ENCODE measurements at regions not wholly inside any gene's neighbourhood (a gene's known extent, or its start where the extent isn't known, plus 50 kb on each side); places are given as distances from the start of the nearest gene placed in this dataset.

- TF ChIP-seq CTCF (IDR thresholded peaks at IDR 0.05; ENCODE audit: insufficient read depth, low read length, poor library complexity, severe bottlenecking) (no peak), EZH2phosphoT487 (conservative IDR thresholded peaks at IDR 0.05; ENCODE audit: low read length) (no peak)
- no peak overlapping the region for H3K27ac ChIP-seq (ENCODE audit: low read depth, low read length)
- no peaks in the 10 kb centered on the region for H3F3A ChIP-seq (ENCODE audit: insufficient read depth)
These were observed 390.4 kb upstream of the VRK2 start for GRCh38 chr2:57656198-57656597.

GRCh38 chr2:57669570-57669969, 377.0 kb upstream of the VRK2 start:
- Histone ChIP-seq H3K27ac (ENCODE audit: low read depth, low read length) (no peak overlapping the region), H3K4me2 (ENCODE audit: low read depth, low read length, poor library complexity, severe bottlenecking) (no peak overlapping the region), H3K36me3 (ENCODE audit: low read length) (no peaks in the 10 kb centered on the region), H3K27me3 (ENCODE audit: low read length) (no peaks in the 10 kb centered on the region), H3K9me3 (ENCODE audit: insufficient read depth, low read length) (no peaks in the 10 kb centered on the region), H3F3A (ENCODE audit: insufficient read depth) (no peaks in the 10 kb centered on the region), H2AFZ (ENCODE audit: low read depth, low read length, severe bottlenecking) (no peak overlapping the region), H4K20me1 (ENCODE audit: low read depth, low read length) (no peaks in the 10 kb centered on the region), H3K79me2 (ENCODE audit: insufficient read depth, low read length) (no peaks in the 10 kb centered on the region), H3K4me3 (ENCODE audit: insufficient read depth, low read length, poor library complexity, severe bottlenecking) (no peak overlapping the region), H3K9ac (ENCODE audit: low read length) (no peak overlapping the region), H3K9me2 (replicated peaks; ENCODE audit: insufficient read depth, low read length) (no peaks in the 10 kb centered on the region)
- TF ChIP-seq CTCF (IDR thresholded peaks at IDR 0.05; ENCODE audit: insufficient read depth, low read length, poor library complexity, severe bottlenecking) = no peak
- no peak for TF ChIP-seq EZH2phosphoT487 (conservative IDR thresholded peaks at IDR 0.05; ENCODE audit: low read length)

More at GRCh38 chr2:57656198-57656597, 390.4 kb upstream of the VRK2 start:
- Histone ChIP-seq H4K20me1 (ENCODE audit: low read depth, low read length) (no peaks in the 10 kb centered on the region), H3K27me3 (ENCODE audit: low read length) (no peaks in the 10 kb centered on the region), H3K36me3 (ENCODE audit: low read length) (no peaks in the 10 kb centered on the region; the same call in 1 of the 2 replicates), H3K9me2 (replicated peaks; ENCODE audit: insufficient read depth, low read length) (no peaks in the 10 kb centered on the region; the same call in 1 of the 2 replicates), H3K4me2 (ENCODE audit: low read depth, low read length, poor library complexity, severe bottlenecking) (no peak overlapping the region), H3K79me2 (ENCODE audit: insufficient read depth, low read length) (no peaks in the 10 kb centered on the region), H3K9me3 (ENCODE audit: insufficient read depth, low read length) (0 out of 2 replicates have a peak, but pooled peaks cover 6% of the 10 kb centered on the region), H3K9ac (ENCODE audit: low read length) (no peak overlapping the region), H3K4me3 (ENCODE audit: insufficient read depth, low read length, poor library complexity, severe bottlenecking) (no peak overlapping the region), H2AFZ (ENCODE audit: low read depth, low read length, severe bottlenecking) (no peak overlapping the region)

- Histone ChIP-seq H3K9me3 (ENCODE audit: insufficient read depth, low read length) (no peaks in the 10 kb centered on the region), H3K9me2 (replicated peaks; ENCODE audit: insufficient read depth, low read length) (no peaks in the 10 kb centered on the region), H3F3A (ENCODE audit: insufficient read depth) (no peaks in the 10 kb centered on the region), H4K20me1 (ENCODE audit: low read depth, low read length) (no peaks in the 10 kb centered on the region), H3K9ac (ENCODE audit: low read length) (no peak overlapping the region), H3K36me3 (ENCODE audit: low read length) (no peaks in the 10 kb centered on the region), H3K4me3 (ENCODE audit: insufficient read depth, low read length, poor library complexity, severe bottlenecking) (no peak overlapping the region), H3K27ac (ENCODE audit: low read depth, low read length) (no peak overlapping the region), H3K27me3 (ENCODE audit: low read length) (no peaks in the 10 kb centered on the region), H3K79me2 (ENCODE audit: insufficient read depth, low read length) (no peaks in the 10 kb centered on the region), H3K4me2 (ENCODE audit: low read depth, low read length, poor library complexity, severe bottlenecking) (no peak overlapping the region), H2AFZ (ENCODE audit: low read depth, low read length, severe bottlenecking) (no peak overlapping the region)
- no peak for TF ChIP-seq CTCF (IDR thresholded peaks at IDR 0.05; ENCODE audit: insufficient read depth, low read length, poor library complexity, severe bottlenecking)
- TF ChIP-seq EZH2phosphoT487 (conservative IDR thresholded peaks at IDR 0.05; ENCODE audit: low read length) = no peak
These were observed 372.6 kb upstream of the VRK2 start for GRCh38 chr2:57674025-57674424.

All from SU-DHL-6 (cell line).